Upper lobe of left lung (tissue), 6 donors: ENCODE measurements at regions not wholly inside any gene's neighbourhood (a gene's known extent, or its start where the extent isn't known, plus 50 kb on each side); places are given as distances from the start of the nearest gene placed in this dataset.
"Not testable (repeated sequence)": the region's sequence is repeated elsewhere in the genome, so short reads cannot be mapped to it uniquely, and the experiment has no call there.

Experiments used
- ATAC-seq, 2 donors: fragments of 200-7000 bp; cut with Tn5 transposase; one replicate each; pipeline ENCODE4 v1.9.1; 2022; ENCODE audit warnings: mild to moderate bottlenecking in 2 of 2, moderate library complexity in 2 of 2; ENCODE audit not compliant: low FRiP score in 2 of 2
- DNase-seq, 2 donors: peaks; one replicate each; pipeline ENCODE4 v3.0.0-alpha.2; 2019 to 2020
- H3K27ac ChIP-seq, 4 donors: fragments of 200-600 bp; sonication (generic); one replicate each; pipeline ENCODE4 v1.5.1; 2016 to 2019
- H3K27me3 ChIP-seq, 4 donors: fragments of 200-600 bp; sonication (generic); one replicate each; pipeline ENCODE4 v1.5.1; 2017 to 2019
- H3K36me3 ChIP-seq, 4 donors: fragments of 200-600 bp; sonication (generic); one replicate each; pipeline ENCODE4 v1.5.1; 2016 to 2019
- H3K4me1 ChIP-seq, 4 donors: fragments of 200-600 bp; sonication (generic); one replicate each; pipeline ENCODE4 v1.5.1; 2018 to 2019
- H3K4me3 ChIP-seq, 4 donors: fragments of 200-600 bp; sonication (generic); one replicate each; pipeline ENCODE4 v1.5.1; 2017 to 2019; ENCODE audit warnings: mild to moderate bottlenecking in 2 of 4, moderate library complexity in 1 of 4
- H3K9me3 ChIP-seq, 4 donors: fragments of 200-600 bp; sonication (generic); one replicate each; pipeline ENCODE4 v1.5.1; 2018 to 2019
- CTCF ChIP-seq, 6 experiments: fragments of 450-650 bp in 4 of 6; fragments of 200-600 bp in 2 of 6; sonication (generic) in 2 of 6; IDR thresholded peaks; one replicate each; pipeline ENCODE4 v1.5.1; 2016 to 2019; ENCODE audit warnings: antibody characterized with exemption in 6 of 6
- EP300 ChIP-seq, 4 donors: sonication (generic); formaldehyde crosslinking; IDR thresholded peaks; one replicate each; pipeline ENCODE4 v1.5.1; 2017; ENCODE audit warnings: antibody characterized with exemption in 4 of 4, control low read depth in 2 of 4
- POLR2A ChIP-seq, 4 donors: fragments of 450-650 bp; IDR thresholded peaks; one replicate each; pipeline ENCODE4 v1.5.1; 2016 to 2017; ENCODE audit warnings: antibody characterized with exemption in 4 of 4, mild to moderate bottlenecking in 2 of 4
- POLR2AphosphoS5 ChIP-seq, 2 donors: sonication (generic); formaldehyde crosslinking; IDR thresholded peaks; one replicate each; pipeline ENCODE4 v1.5.1; 2017; ENCODE audit warnings: antibody characterized with exemption in 2 of 2
- WGBS, 2 donors: methylation state at CpG; one replicate each; pipeline ENCODE4 v1.1.5; 2017 to 2018; 5-methylcytosine and 5-hydroxymethylcytosine counted together
- donor health status: DM: no; HTN: no; CAD: no; lungs with moderate emphysema.
- donor health status: DM: no; HTN: yes; CAD: no; lungs with severe emphysema.

- no peak for DNase-seq
- H3K27me3 ChIP-seq: no peaks in the 10 kb centered on the region
- no peaks in the 10 kb centered on the region for H3K9me3 ChIP-seq
- H3K36me3 ChIP-seq: no peaks in the 10 kb centered on the region
- no peak overlapping the region for H3K27ac ChIP-seq
- TF ChIP-seq EP300 (IDR thresholded peaks at IDR 0.05): no peak
- no peak for TF ChIP-seq POLR2AphosphoS5 (IDR thresholded peaks at IDR 0.05)
- no peak for TF ChIP-seq CTCF (IDR thresholded peaks at IDR 0.05)
- no peak for TF ChIP-seq POLR2A (IDR thresholded peaks at IDR 0.05)
- no peaks in the 10 kb centered on the region for H3K4me1 ChIP-seq
- ATAC-seq: no peak
- no peak overlapping the region for H3K4me3 ChIP-seq
- WGBS, 2 donors: 91 to 92% methylated on average over 2 of the region's 2 CpGs
These were observed 86.4 kb upstream of the ARG1 start for GRCh38 chr6:131486608-131487007.

GRCh38 chr6:131488780-131489179, 84.2 kb upstream of the ARG1 start:
- H3K9me3 ChIP-seq: no peaks in the 10 kb centered on the region
- no peaks in the 10 kb centered on the region for H3K4me1 ChIP-seq
- no peak overlapping the region for H3K4me3 ChIP-seq
- no peak for ATAC-seq
- 60 to 82% methylated on average over 3 of the region's 3 CpGs for WGBS, 2 donors
- H3K36me3 ChIP-seq: no peaks in the 10 kb centered on the region
- H3K27ac ChIP-seq: no peak overlapping the region
- no peaks in the 10 kb centered on the region for H3K27me3 ChIP-seq
- DNase-seq: no peak
- TF ChIP-seq POLR2A (IDR thresholded peaks at IDR 0.05) (no peak), EP300 (IDR thresholded peaks at IDR 0.05) (no peak), POLR2AphosphoS5 (IDR thresholded peaks at IDR 0.05) (no peak), CTCF (IDR thresholded peaks at IDR 0.05) (no peak)

GRCh38 chr6:131490441-131490840, 82.6 kb upstream of the ARG1 start:
- H3K36me3 ChIP-seq: no peaks in the 10 kb centered on the region
- no peaks in the 10 kb centered on the region for H3K4me1 ChIP-seq
- H3K27me3 ChIP-seq: no peaks in the 10 kb centered on the region
- WGBS, 2 donors: 0 to 70% methylated on average over 3 of the region's 3 CpGs
- DNase-seq: no peak
- TF ChIP-seq EP300 (IDR thresholded peaks at IDR 0.05): no peak
- no peak for TF ChIP-seq CTCF (IDR thresholded peaks at IDR 0.05)
- TF ChIP-seq POLR2A (IDR thresholded peaks at IDR 0.05): no peak
- H3K4me3 ChIP-seq: no peak overlapping the region
- H3K9me3 ChIP-seq: no peaks in the 10 kb centered on the region
- no peak overlapping the region for H3K27ac ChIP-seq
- ATAC-seq: no peak

- Histone ChIP-seq H3K4me3 (no peak overlapping the region), H3K27ac (no peak overlapping the region), H3K4me1 (no peaks in the 10 kb centered on the region), H3K36me3 (no peaks in the 10 kb centered on the region), H3K27me3 (no peaks in the 10 kb centered on the region), H3K9me3 (no peaks in the 10 kb centered on the region)
- 89 to 92% methylated on average over 4 of the region's 4 CpGs for WGBS, 2 donors
- no peak for TF ChIP-seq POLR2A (IDR thresholded peaks at IDR 0.05)
- TF ChIP-seq POLR2AphosphoS5 (IDR thresholded peaks at IDR 0.05): no peak
- DNase-seq (no peak), ATAC-seq (no peak)
These were observed 80.0 kb upstream of the ARG1 start for GRCh38 chr6:131492932-131493573.

GRCh38 chr6:131504387-131504786, 68.6 kb upstream of the ARG1 start:
- H3K36me3 ChIP-seq, ATAC-seq, H3K9me3 ChIP-seq, H3K27ac ChIP-seq, H3K4me1 ChIP-seq, H3K4me3 ChIP-seq, DNase-seq, H3K27me3 ChIP-seq: not testable (repeated sequence)
- 79 to 80% methylated on average over 5 of the region's 5 CpGs for WGBS, 2 donors

- no peaks in the 10 kb centered on the region for H3K9me3 ChIP-seq
- H3K4me1 ChIP-seq: no peaks in the 10 kb centered on the region
- no peak for TF ChIP-seq POLR2AphosphoS5 (IDR thresholded peaks at IDR 0.05)
- TF ChIP-seq EP300 (IDR thresholded peaks at IDR 0.05): no peak
- TF ChIP-seq POLR2A (IDR thresholded peaks at IDR 0.05): no peak
- TF ChIP-seq CTCF (IDR thresholded peaks at IDR 0.05): no peak
- ATAC-seq: no peak
- no peak overlapping the region for H3K4me3 ChIP-seq
- no peak for DNase-seq
- WGBS, 2 donors: 74 to 84% methylated on average over 5 of the region's 5 CpGs
- H3K36me3 ChIP-seq: no peaks in the 10 kb centered on the region
- H3K27me3 ChIP-seq: no peaks in the 10 kb centered on the region
- H3K27ac ChIP-seq: no peak overlapping the region
These were observed 62.9 kb upstream of the ARG1 start for GRCh38 chr6:131510094-131510493.
